Erythroblast (primary cell): ENCODE measurements at regions not wholly inside any gene's neighbourhood (a gene's known extent, or its start where the extent isn't known, plus 50 kb on each side); places are given as distances from the start of the nearest gene placed in this dataset.

ENCODE experiments used
- DNase-seq, 2 experiments: peaks; one replicate each; lab custom pipeline; 2025; lab: John Stamatoyannopoulos, UW
- GATA1 ChIP-seq: IDR thresholded peaks from 2 replicates; pipeline ENCODE4 v1.6.1; 2011; ENCODE audit warnings: low read depth, mild to moderate bottlenecking, control low read depth, low read length, moderate library complexity
- POLR2A ChIP-seq: IDR thresholded peaks from 2 replicates; pipeline ENCODE4 v1.6.1; 2011; ENCODE audit warnings: mild to moderate bottlenecking, low read length

GRCh38 chr12:116465407-116465806 lies 93.8 kb upstream of the MAP1LC3B2 start:
- TF ChIP-seq GATA1: no peak
- no peak for TF ChIP-seq POLR2A

DNA sequence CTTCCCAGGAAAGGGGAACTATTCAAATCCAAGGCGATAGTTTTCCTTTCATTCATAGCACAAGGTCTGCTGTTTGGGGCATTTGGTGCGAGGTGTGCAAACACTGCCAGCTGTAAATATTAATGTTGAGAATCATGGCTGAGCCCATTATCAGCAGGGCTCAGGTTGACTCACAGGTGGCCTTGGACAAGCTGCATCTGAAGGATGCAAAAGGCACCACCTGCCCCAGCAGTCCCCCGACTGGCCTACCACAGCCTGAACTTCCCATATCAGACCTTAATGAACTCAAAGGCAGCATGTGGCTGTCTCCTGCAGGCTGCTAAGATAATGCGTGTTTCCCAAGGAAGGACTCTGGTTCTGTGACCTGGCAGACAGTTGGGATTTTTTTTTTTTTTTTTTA lies 93.3 kb upstream of the MAP1LC3B2 start:
- TF ChIP-seq POLR2A (no peak), GATA1 (no peak)
- no peak for DNase-seq

More at GRCh38 chr12:116465407-116465806, 93.8 kb upstream of the MAP1LC3B2 start:
- no peak for DNase-seq

GRCh38 chr12:116466536-116466935 lies 92.6 kb upstream of the MAP1LC3B2 start:
- DNase-seq: no peak
- TF ChIP-seq POLR2A: no peak
- TF ChIP-seq GATA1: no peak

GRCh38 chr12:116469344-116469743 lies 89.8 kb upstream of the MAP1LC3B2 start:
- no peak for DNase-seq
- no peak for TF ChIP-seq GATA1
- TF ChIP-seq POLR2A: no peak

DNA sequence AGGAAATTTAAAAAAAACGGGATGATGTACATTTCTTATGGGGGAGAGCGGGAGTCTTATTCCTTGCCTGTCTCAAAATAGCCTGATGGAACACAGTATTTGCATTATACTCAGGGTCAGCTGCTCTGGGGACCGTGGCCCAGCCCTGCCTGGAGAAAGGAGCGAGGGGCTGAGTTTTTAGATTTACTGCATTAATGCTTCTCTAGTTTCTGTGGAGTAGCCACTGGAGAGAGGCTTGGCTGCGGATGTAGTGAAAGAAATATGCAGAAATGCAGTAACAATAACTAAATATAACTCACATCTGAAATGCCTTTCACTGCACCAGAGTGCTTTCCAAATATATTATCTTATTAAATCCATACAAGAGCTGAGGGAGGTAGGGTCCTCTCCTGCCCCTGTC lies 87.6 kb upstream of the MAP1LC3B2 start:
- TF ChIP-seq GATA1 (no peak), POLR2A (no peak)

GRCh38 chr12:116472193-116472592 lies 87.0 kb upstream of the MAP1LC3B2 start:
- TF ChIP-seq GATA1: no peak
- TF ChIP-seq POLR2A: no peak

More for the DNA sequence above, 87.6 kb upstream of the MAP1LC3B2 start:
- no peak for DNase-seq

DNA sequence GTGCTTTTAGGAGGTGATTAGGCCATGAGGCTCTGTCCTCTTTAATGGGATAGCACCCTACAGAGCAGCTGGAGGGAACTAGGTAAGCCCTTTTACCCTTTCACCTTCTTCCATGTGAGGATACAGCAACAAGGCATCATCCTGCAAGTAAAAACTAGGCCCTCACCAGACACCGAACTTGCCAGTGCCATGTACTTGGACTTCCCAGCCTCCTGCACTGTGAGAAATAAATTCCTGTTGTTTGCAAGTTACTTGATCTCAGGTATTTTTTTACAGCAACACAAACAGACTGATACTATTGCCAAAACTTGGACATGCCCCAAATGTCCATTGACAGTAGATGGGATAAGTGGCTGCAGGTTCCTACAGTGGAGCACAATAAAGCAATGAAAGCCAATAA lies 85.8 kb upstream of the MAP1LC3B2 start:
- TF ChIP-seq GATA1: no peak
- TF ChIP-seq POLR2A: no peak
- DNase-seq: no peak

More at GRCh38 chr12:116472193-116472592, 87.0 kb upstream of the MAP1LC3B2 start:
- DNase-seq: no peak

DNA sequence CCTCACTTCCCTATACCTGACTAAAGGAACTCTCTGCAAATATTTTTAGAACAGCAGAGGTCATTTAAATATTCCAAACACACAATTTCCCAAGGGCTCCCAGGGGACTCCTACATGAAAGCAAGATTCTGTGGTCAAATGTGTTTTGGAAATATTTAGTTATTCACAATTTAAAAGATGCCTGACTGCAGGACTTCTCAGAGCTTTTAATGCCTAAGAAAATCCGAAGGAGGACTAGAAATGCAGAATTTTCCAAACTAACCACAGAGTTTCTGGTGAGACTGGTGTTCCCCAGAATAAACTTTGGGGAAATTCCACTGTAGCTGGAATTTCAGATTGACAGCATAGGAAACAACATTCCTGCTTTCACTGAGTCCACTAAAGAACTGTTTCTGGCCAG lies 84.8 kb upstream of the MAP1LC3B2 start:
- no peak for DNase-seq

DNA sequence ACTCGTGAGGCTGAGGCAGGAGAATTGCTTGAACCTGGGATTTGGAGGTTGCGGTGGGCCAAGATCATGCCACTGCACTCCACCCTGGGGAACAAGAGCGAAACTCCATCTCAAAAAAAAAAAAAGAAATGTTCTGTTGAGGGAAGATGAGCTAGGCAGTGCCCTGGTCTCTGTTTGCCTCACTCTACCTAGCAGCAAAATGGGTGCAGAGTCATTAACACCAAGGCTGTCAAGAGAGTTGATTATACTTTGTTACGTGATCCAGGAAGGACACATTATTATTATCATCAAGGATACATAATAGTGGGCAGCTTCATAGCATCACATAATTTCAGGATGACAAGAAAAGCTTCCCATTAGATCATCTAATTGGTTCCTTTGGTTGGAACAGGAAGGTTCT lies 84.3 kb upstream of the MAP1LC3B2 start:
- TF ChIP-seq POLR2A (no peak), GATA1 (no peak)
- DNase-seq: no peak

More for the DNA sequence above, 84.8 kb upstream of the MAP1LC3B2 start:
- TF ChIP-seq POLR2A: no peak
- no peak for TF ChIP-seq GATA1

- no peak for TF ChIP-seq POLR2A
- TF ChIP-seq GATA1: no peak
- no peak for DNase-seq
Observed at GRCh38 chr12:116476227-116476822, 82.9 kb upstream of the MAP1LC3B2 start.

- TF ChIP-seq GATA1 (no peak), POLR2A (no peak)
- DNase-seq: no peak
Observed at GRCh38 chr12:116478243-116478773, 80.9 kb upstream of the MAP1LC3B2 start.

GRCh38 chr12:116480210-116480810 lies 78.9 kb upstream of the MAP1LC3B2 start:
- TF ChIP-seq POLR2A: no peak
- no peak for TF ChIP-seq GATA1
- no peak for DNase-seq

GRCh38 chr12:116481726-116482125 lies 77.5 kb upstream of the MAP1LC3B2 start:
- TF ChIP-seq POLR2A (no peak), GATA1 (no peak)
- no peak for DNase-seq

- DNase-seq: no peak
- no peak for TF ChIP-seq GATA1
- no peak for TF ChIP-seq POLR2A
Observed at GRCh38 chr12:116482179-116482578, 77.0 kb upstream of the MAP1LC3B2 start.

DNA sequence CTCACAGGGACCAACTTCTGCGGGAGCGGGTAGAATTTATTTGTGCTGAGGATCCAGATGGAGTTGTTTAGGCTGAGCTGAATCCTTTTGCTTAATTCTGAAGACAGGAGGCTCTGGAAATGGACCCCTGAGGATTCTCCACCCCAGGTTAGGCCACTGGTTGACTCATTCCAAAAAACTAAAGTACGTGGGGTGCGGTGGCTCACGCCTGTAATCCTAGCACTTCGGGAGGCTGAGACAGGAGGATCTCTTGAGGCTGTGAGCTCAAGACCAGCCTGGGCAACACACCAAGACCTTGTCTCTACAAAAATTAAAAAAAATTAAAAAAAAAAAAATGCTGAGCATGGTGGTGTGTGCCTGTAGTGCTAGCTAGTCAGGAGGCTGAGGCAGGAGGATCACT lies 76.3 kb upstream of the MAP1LC3B2 start:
- no peak for DNase-seq
- TF ChIP-seq GATA1 (no peak), POLR2A (no peak)
